Heart left ventricle (tissue), 13 donors: ENCODE measurements at regions not wholly inside any gene's neighbourhood (a gene's known extent, or its start where the extent isn't known, plus 50 kb on each side); places are given as distances from the start of the nearest gene placed in this dataset.

ENCODE experiments used
- POLR2A ChIP-seq, 2 donors: fragments of 450-650 bp; IDR thresholded peaks; one replicate each; pipeline ENCODE4 v1.6.1; 2017; ENCODE audit warnings: antibody characterized with exemption in 2 of 2, mild to moderate bottlenecking in 2 of 2, moderate library complexity in 2 of 2
- TF ChIP-seq, protein P1 (sequence below), 12 donors: fragments of 200-600 bp; sonication (generic) in 4 of 12; IDR thresholded peaks; one replicate each; pipeline versions ENCODE4 v1.5.0 to v1.8.0; 2018 to 2022; ENCODE audit warnings: antibody characterized with exemption in 12 of 12, mild to moderate bottlenecking in 5 of 12
- donor health status: ischemic (EF 13 %, LVEDD 7.1; RV severe dilation, severe dysfunction).
- donor health status: DM: no; HTN: yes; CAD: no.
- donor health status: DM: no; HTN: no; CAD: no.
- donor health status: ischemic (EF 25% LVEDD 6.9; RV normal size, moderate dysfunction).
- donor health status: ischemic (EF 25% LVEDD 5.7; RV mildly dilated, moderate dysfunction).
- donor health status: ischemic (EF 35%, LVEDD 5.7; RV mildly dilated, moderate dysfunction).
- donor health status: nonischemic (EF 11% LVEDD 7.7; RV severe dilation, severe dysfunction).
- donor health status: DM: yes; HTN: yes; CAD: no.
- donor health status: PGD.
- donor health status: ischemic (EF 29% LVEDD 5.4; RV normal size, mild dysfunction).
- donor health status: nonischemic (EF 23%, LVEDD 6.1; RV moderate dilation, normal function).

- TF ChIP-seq, protein P1, sequence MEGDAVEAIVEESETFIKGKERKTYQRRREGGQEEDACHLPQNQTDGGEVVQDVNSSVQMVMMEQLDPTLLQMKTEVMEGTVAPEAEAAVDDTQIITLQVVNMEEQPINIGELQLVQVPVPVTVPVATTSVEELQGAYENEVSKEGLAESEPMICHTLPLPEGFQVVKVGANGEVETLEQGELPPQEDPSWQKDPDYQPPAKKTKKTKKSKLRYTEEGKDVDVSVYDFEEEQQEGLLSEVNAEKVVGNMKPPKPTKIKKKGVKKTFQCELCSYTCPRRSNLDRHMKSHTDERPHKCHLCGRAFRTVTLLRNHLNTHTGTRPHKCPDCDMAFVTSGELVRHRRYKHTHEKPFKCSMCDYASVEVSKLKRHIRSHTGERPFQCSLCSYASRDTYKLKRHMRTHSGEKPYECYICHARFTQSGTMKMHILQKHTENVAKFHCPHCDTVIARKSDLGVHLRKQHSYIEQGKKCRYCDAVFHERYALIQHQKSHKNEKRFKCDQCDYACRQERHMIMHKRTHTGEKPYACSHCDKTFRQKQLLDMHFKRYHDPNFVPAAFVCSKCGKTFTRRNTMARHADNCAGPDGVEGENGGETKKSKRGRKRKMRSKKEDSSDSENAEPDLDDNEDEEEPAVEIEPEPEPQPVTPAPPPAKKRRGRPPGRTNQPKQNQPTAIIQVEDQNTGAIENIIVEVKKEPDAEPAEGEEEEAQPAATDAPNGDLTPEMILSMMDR (IDR thresholded peaks at IDR 0.05), result no peak
- TF ChIP-seq POLR2A (IDR thresholded peaks at IDR 0.05), result no peak
These were observed 367.7 kb downstream of the KIF16B start for GRCh38 chr20:16205507-16205906.
